ENCODE measurements at regions not wholly inside any gene's neighbourhood (a gene's known extent, or its start where the extent isn't known, plus 50 kb on each side); places are given as distances from the start of the nearest gene placed in this dataset.

DNA sequence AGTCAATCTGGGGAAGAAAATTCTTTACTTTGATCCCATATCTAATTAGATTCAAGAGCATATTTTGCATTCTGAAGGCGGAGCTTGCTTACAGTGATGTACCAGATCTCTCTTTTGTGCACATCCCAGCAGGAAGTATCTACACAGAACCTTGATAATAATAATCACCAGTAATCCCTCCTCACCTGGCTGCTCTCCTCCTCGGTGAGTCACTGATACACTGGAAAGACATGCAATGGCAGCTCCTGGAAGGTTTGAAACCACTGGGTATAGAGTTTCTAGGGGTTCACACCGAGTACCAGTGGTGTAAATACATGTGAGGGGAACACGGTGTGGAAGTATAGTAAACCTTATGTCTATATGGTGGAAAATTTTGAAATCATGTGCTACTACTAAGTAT lies 205.5 kb upstream of the TARS1 start:
- no peak for DNase-seq (ENCODE audit: extremely low read depth, low read depth, low spot score)

DNA sequence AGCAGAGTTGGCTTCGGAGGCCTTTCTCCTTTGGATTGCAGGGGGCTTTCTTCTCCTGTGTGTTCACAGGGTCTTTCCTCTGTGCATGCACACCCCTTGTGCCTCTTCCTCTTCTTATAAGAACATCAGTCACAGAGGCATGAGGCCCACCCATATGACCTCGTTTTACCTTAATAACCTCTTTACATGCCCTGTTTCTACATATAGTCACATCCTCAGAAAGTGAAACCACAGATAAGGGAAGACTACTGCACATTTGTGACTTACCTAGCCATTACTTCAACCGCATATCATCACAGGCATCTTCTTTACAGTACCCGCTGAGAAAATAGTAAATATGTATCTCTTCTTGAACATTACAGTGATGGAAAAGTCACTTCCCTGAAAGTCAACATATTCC lies 204.9 kb upstream of the TARS1 start:
- no peak for DNase-seq (ENCODE audit: extremely low read depth, low read depth, low spot score)

DNA sequence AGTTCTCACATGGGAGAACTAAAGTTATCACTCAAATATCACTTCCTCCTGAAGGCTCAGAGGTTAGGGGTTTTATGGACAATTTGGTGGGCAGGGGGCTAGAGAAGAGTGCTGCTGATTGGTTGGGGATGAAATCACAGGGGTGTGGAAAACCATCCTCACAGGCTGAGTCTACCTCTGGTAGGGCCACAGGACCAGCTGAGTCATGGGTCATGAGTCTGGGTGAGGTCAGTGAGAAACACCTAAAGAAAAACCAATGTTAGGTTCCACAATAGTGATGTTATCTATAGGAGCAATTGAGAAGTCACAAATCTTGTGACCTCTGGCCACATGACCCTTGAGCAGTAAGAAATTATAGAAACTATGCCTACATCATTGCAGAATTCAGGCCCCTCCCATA lies 203.3 kb upstream of the TARS1 start:
- no peak for DNase-seq (ENCODE audit: extremely low read depth, low read depth, low spot score)

DNA sequence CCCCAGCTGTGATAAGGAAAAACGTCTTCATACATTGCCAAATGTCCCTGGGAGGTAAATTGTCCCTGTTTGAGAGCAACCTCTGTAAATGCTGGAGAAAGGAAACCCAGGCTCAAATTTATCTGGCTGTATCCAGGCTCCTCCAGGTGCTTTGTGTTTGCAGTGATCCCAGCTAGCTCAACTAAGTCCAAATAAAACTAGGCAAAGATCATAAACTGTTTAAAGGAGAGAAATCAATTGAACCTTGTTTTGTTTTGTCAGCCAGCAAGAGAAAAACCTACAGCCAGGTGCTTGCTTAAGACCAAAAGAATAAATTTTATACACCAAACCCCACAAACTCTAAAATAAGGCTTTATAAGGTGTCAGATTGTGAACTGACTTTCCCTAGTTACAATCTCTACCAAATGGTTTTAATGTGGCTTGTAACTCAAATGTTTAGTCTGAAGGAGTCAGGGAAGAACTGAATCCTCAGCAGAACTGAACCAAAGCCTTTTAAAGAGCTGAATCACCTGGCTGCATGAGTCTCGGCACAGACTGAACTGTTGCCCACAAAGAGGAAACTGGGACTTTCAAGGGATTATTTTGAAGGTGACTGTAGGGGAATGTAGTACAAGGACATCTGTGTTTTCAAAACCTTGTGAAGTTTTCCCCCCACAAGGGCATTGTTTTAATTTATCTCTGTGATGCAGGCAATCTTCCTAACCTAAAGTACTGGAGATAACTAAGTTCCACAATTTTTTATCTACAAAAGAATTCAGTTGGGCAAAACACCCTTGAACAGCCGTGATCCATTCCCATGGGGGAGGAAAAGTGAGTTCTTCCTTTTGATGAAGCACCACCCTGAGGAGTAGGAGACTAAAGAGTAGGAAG lies 201.7 kb upstream of the TARS1 start:
- DNase-seq (ENCODE audit: extremely low read depth, low read depth, low spot score): no peak

- no peak for DNase-seq (ENCODE audit: extremely low read depth, low read depth, low spot score)
Observed at GRCh38 chr5:33240558-33240957, 200.2 kb upstream of the TARS1 start.

- DNase-seq (ENCODE audit: extremely low read depth, low read depth, low spot score): peak; percentile 88
Observed at GRCh38 chr5:33241802-33242201, 199.0 kb upstream of the TARS1 start.

DNA sequence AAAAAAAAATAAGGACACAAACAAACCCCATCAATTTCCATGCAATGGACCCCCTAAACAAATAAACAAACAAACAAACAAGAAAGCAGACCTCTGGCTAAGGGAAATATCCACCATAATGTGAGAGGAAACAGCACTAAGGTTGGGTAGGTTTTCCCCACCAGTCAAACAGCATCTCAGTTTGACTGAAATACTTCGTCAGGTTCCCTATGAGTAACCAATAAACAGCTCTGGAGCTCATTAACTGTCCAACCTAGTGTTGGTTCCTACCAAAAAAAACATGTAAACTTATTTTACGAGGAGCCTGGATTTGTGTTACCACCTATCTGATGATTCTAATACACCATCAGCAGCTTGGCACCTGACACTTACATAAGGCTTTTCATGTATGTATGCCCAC lies 198.5 kb upstream of the TARS1 start:
- DNase-seq (ENCODE audit: extremely low read depth, low read depth, low spot score): no peak

DNA sequence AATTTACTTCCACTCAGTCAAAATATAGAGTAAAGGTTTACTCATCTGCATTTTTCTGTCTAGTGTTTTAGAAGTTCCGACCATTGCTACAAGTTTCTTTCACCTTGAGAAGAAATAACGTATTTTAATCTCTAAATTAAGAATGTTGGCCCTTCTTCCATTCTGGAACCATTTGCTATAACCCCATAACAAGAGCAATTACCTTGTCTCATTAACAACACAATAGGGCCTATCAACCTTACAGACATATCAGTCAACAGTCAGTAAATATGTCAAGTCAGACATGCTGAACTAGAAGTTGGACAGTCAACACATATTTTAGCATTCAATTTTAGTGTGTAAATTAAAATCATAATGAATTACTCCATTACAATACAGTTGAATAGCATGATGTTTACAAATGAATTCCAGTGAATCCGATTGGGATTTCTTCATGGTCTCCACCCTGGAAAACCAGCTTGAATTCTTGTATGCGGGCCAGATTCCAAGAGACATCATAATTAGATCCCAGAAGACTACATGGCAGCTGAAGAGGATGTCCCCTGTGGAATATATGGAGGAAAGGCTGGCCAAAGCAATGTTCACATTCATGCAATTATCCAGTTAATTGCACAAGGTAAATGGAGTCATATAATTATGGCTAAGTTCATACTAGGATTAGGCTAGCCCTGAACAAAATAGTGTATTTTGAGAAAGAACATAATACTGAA lies 196.2 kb upstream of the TARS1 start:
- DNase-seq (ENCODE audit: extremely low read depth, low read depth, low spot score): no peak

DNA sequence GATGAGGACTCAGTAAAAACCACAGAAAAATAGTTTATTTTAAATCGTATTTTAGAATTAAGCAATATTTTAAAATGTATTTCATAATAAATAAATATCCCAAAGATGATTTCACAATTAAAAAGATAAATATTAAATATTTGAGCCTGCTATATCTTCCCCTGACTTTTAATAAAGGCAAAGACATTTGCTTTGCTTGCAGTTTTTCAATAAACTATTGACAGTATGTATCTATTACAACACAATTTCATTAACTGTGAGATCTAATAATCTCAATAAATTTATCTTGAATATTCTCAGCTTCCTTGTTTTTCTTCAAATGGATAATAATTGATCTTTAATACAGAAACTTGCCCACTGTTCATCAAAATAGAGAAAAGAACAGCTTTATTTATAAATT lies 186.2 kb upstream of the TARS1 start:
- DNase-seq (ENCODE audit: extremely low read depth, low read depth, low spot score): no peak

- DNase-seq (ENCODE audit: extremely low read depth, low read depth, low spot score): no peak
Observed at GRCh38 chr5:33257807-33258429, 182.8 kb upstream of the TARS1 start.

- no peak for DNase-seq (ENCODE audit: extremely low read depth, low read depth, low spot score)
Observed at GRCh38 chr5:33258553-33258952, 182.2 kb upstream of the TARS1 start.

GRCh38 chr5:33260098-33260497 lies 180.7 kb upstream of the TARS1 start:
- no peak for DNase-seq (ENCODE audit: extremely low read depth, low read depth, low spot score)

DNA sequence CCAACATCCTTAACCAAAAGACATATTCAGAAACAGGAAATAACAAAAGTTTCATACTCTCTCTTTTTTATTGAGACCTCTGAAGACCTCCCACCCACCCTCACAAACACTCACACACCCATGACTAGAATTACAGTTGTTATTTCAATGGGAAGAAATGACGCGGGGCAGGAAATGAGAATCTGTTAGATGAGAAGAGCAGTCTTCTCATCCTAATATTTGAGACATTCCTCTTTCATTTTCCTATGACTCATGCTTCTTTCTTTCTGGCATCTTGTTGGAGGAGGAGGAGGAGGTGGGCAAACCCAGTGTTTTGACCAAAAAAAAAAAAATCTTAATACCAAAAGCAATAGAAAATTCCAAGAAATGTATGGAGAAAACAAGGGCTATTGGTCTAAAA lies 179.5 kb upstream of the TARS1 start:
- DNase-seq (ENCODE audit: extremely low read depth, low read depth, low spot score): no peak

GRCh38 chr5:33261747-33262146 lies 179.0 kb upstream of the TARS1 start:
- no peak for DNase-seq (ENCODE audit: extremely low read depth, low read depth, low spot score)

DNA sequence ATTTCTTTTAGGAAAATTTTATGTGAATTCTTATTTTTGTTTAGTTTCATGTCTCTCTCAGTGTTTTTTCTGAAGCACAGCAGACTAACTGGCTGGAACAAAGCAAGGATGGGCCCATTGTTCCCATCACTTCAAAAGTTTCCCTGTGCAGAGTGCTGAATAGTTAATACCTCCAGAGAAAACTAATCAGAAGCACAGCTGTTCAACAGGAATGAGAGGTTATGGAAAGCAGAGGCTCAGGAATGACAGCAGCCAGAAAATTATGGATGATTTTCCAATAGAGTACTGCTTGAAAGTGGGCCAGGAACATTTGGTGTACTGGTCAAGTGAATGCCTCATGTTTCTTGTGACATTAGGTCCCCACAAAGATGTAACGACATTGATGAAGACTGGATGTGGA lies 173.0 kb upstream of the TARS1 start:
- DNase-seq (ENCODE audit: extremely low read depth, low read depth, low spot score): no peak

DNA sequence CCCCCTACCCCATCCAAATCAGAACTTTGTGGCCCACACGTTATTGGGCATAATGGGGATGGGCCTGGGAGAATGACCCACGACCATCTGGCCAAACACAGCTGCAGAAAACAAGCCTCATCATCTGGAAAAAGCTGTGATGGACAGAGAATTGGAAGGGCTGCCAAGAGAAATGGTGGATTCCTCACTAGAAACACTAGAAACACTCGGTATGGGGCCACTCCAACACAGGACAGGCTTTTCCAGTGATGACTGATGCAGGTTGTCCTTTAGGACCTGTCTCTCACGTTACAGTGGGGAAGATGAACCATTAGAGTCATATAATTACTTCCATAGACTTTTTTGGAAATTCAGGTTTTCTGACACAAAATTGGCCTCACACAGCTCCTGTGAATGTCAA lies 172.4 kb upstream of the TARS1 start:
- no peak for DNase-seq (ENCODE audit: extremely low read depth, low read depth, low spot score)

- DNase-seq (ENCODE audit: extremely low read depth, low read depth, low spot score): no peak
Observed at GRCh38 chr5:33270671-33271070, 170.1 kb upstream of the TARS1 start.

GRCh38 chr5:33271606-33272005 lies 169.2 kb upstream of the TARS1 start:
- no peak for DNase-seq (ENCODE audit: extremely low read depth, low read depth, low spot score)

DNA sequence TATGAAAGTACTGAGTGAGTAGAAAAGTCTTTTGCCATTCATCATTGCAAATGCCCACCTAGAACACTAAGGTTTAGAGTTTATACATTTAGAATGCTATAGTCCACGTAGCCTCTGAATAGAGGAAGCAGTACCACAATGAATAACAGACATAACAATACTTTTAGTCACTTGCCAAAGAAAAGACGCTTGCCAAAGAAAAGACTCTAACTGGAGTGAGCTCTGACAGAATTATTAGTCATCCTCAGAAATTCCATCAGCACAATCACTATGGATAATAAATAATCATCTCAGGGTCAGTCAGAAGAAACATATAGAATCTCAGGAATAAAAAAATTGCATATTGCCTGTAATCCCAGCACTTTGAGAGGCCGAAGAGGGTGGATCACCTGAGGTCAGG lies 168.5 kb upstream of the TARS1 start:
- peak; percentile 90 for DNase-seq (ENCODE audit: extremely low read depth, low read depth, low spot score)

DNA sequence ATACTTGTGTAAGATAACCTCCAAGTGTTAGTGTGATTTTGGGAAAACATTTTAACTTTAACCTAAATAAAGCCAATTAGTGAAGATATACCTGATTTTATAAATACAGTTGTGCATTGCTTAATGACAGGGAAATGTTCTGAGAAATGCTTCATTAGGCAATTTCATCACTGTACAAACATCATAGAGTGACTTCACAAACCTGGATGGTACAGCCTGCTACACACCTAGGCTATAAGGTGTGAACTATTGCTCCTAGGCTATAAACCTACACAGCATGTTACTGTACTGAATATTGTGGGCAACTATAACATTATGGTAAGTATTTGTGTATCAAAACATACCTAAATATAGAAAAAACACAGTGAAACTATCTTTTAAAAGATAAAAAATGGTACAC lies 166.8 kb upstream of the TARS1 start:
- no peak for DNase-seq (ENCODE audit: extremely low read depth, low read depth, low spot score)

GRCh38 chr5:33275391-33275790 lies 165.4 kb upstream of the TARS1 start:
- no peak for DNase-seq (ENCODE audit: extremely low read depth, low read depth, low spot score)

Measured in glomerular endothelial cell (primary cell).